Dedifferentiated amniotic fluid mesenchymal stem cell (primary cell): ENCODE measurements at regions not wholly inside any gene's neighbourhood (a gene's known extent, or its start where the extent isn't known, plus 50 kb on each side); places are given as distances from the start of the nearest gene placed in this dataset.
A peak's percentile ranks its signal among the peaks of the same experiment; 100 is the strongest.
"Not testable (repeated sequence)": the region's sequence is repeated elsewhere in the genome, so short reads cannot be mapped to it uniquely, and the experiment has no call there.

Experiments used
- DNase-seq: peaks from one replicate; pipeline ENCODE4 v3.0.0-alpha.2; 2016; ENCODE audit errors: extremely low spot score

- no peak for DNase-seq
Observed at GRCh38 chr6:115545672-115545986, 515.1 kb downstream of the FRK start.

GRCh38 chr6:115544765-115545671 lies 515.7 kb downstream of the FRK start:
- DNase-seq: no peak

- DNase-seq: no peak
Observed at GRCh38 chr6:115540077-115540869, 520.4 kb downstream of the FRK start.

- DNase-seq: no peak
Observed at GRCh38 chr6:115539531-115539930, 521.2 kb downstream of the FRK start.

- no peak for DNase-seq
Observed at GRCh38 chr6:115524821-115525220, 535.9 kb downstream of the FRK start.

- not testable (repeated sequence) for DNase-seq
Observed at GRCh38 chr6:115521747-115522146, 538.9 kb downstream of the FRK start.

GRCh38 chr6:115514656-115515055 lies 546.0 kb downstream of the FRK start:
- DNase-seq: peak; percentile 93

- DNase-seq: no peak
Observed at GRCh38 chr6:115512923-115513322, 547.8 kb downstream of the FRK start.

GRCh38 chr6:115511771-115512170 lies 548.9 kb downstream of the FRK start:
- DNase-seq: no peak

- not testable (repeated sequence) for DNase-seq
Observed at GRCh38 chr6:115502432-115502831, 558.3 kb downstream of the FRK start.

- DNase-seq: no peak
Observed at GRCh38 chr6:115495184-115495583, 565.5 kb downstream of the FRK start.

GRCh38 chr6:115487331-115487730 lies 573.4 kb downstream of the FRK start:
- DNase-seq: no peak

GRCh38 chr6:115485400-115485799 lies 575.3 kb downstream of the FRK start:
- peak; percentile 15 for DNase-seq

- DNase-seq: not testable (repeated sequence)
Observed at GRCh38 chr6:115480543-115480942, 580.1 kb downstream of the FRK start.

GRCh38 chr6:115474443-115475041 lies 586.1 kb downstream of the FRK start:
- no peak for DNase-seq

GRCh38 chr6:115468272-115469005 lies 592.3 kb downstream of the FRK start:
- DNase-seq: no peak

- no peak for DNase-seq
Observed at GRCh38 chr6:115467726-115468125, 593.0 kb downstream of the FRK start.

GRCh38 chr6:115460913-115461312 lies 599.8 kb downstream of the FRK start:
- DNase-seq: no peak

- no peak for DNase-seq
Observed at GRCh38 chr6:115456848-115457247, 603.8 kb downstream of the FRK start.

GRCh38 chr6:115443825-115444478 lies 616.7 kb downstream of the FRK start:
- no peak for DNase-seq

GRCh38 chr6:115442323-115442722 lies 618.4 kb downstream of the FRK start:
- no peak for DNase-seq
